Trophoblast cell (in vitro differentiated cells and primary cell): ENCODE measurements at regions not wholly inside any gene's neighbourhood (a gene's known extent, or its start where the extent isn't known, plus 50 kb on each side); places are given as distances from the start of the nearest gene placed in this dataset.

Source experiments
- DNase-seq, 2 donors: peaks; one replicate each; pipeline ENCODE4 v3.0.0-alpha.2; 2016
- H2AFZ ChIP-seq: 2 replicates; pipeline ENCODE4 v1.6.1; 2013; ENCODE audit warnings: low read length, moderate library complexity, mild to moderate bottlenecking; ENCODE audit not compliant: insufficient read depth, poor library complexity
- H2AK5ac ChIP-seq: 2 replicates; pipeline ENCODE4 v1.6.1; 2013; ENCODE audit warnings: mild to moderate bottlenecking, low read length
- H2BK120ac ChIP-seq: 2 replicates; pipeline ENCODE4 v1.6.1; 2013; ENCODE audit warnings: low read length, mild to moderate bottlenecking, moderate library complexity; ENCODE audit not compliant: insufficient read depth, poor library complexity
- H2BK12ac ChIP-seq: 2 replicates; pipeline ENCODE4 v1.6.1; 2013; ENCODE audit warnings: mild to moderate bottlenecking, low read length, moderate library complexity
- H2BK5ac ChIP-seq: 2 replicates; pipeline ENCODE4 v1.6.1; 2013; ENCODE audit warnings: low read length, low read depth, moderate library complexity, mild to moderate bottlenecking; ENCODE audit not compliant: poor library complexity
- H3K14ac ChIP-seq: 2 replicates; pipeline ENCODE4 v1.6.1; 2013; ENCODE audit warnings: mild to moderate bottlenecking, low read length
- H3K18ac ChIP-seq: 2 replicates; pipeline ENCODE4 v1.6.1; 2013; ENCODE audit warnings: mild to moderate bottlenecking, low read length
- H3K23ac ChIP-seq: 2 replicates; pipeline ENCODE4 v1.6.1; 2013; ENCODE audit warnings: low read length
- H3K27ac ChIP-seq: 2 replicates; pipeline ENCODE4 v1.5.1; 2013; ENCODE audit warnings: low read depth, mild to moderate bottlenecking, inconsistent platforms, low read length, moderate library complexity
- H3K27me3 ChIP-seq: 2 replicates; pipeline ENCODE4 v1.6.1; 2013; ENCODE audit warnings: inconsistent platforms, mild to moderate bottlenecking, low read length, moderate library complexity; ENCODE audit not compliant: insufficient read depth
- H3K36me3 ChIP-seq, 2 experiments: 1 replicate in 1 of 2; 2 replicates in 1 of 2; pipeline ENCODE4 v1.6.1; 2013; ENCODE audit warnings: low read length in 2 of 2, mild to moderate bottlenecking in 2 of 2, moderate library complexity in 1 of 2; ENCODE audit not compliant: insufficient read depth in 2 of 2, control insufficient read depth in 1 of 2
- H3K4ac ChIP-seq: 2 replicates; pipeline ENCODE4 v1.6.1; 2013; ENCODE audit warnings: low read depth, mild to moderate bottlenecking, low read length, moderate library complexity
- H3K4me1 ChIP-seq, 2 experiments: 1 replicate in 1 of 2; 2 replicates in 1 of 2; pipeline ENCODE4 v1.6.1; 2013; ENCODE audit warnings: low read length in 2 of 2, mild to moderate bottlenecking in 2 of 2, moderate library complexity in 1 of 2; ENCODE audit not compliant: insufficient read depth in 2 of 2, control insufficient read depth in 1 of 2
- H3K4me2 ChIP-seq: 2 replicates; pipeline ENCODE4 v1.6.1; 2013; ENCODE audit warnings: inconsistent platforms, mild to moderate bottlenecking, low read length, moderate library complexity
- H3K4me3 ChIP-seq: 2 replicates; pipeline ENCODE4 v1.5.1; 2013; ENCODE audit warnings: mild to moderate bottlenecking, low read depth, low read length, inconsistent platforms
- H3K79me1 ChIP-seq: one replicate; pipeline ENCODE4 v1.6.1; 2013; ENCODE audit warnings: low read length
- H3K79me2 ChIP-seq: 2 replicates; pipeline ENCODE4 v1.6.1; 2013; ENCODE audit warnings: low read length, mild to moderate bottlenecking; ENCODE audit not compliant: control insufficient read depth, insufficient read depth, poor library complexity
- H3K9ac ChIP-seq: 2 replicates; pipeline ENCODE4 v1.6.1; 2013; ENCODE audit warnings: mild to moderate bottlenecking, low read length
- H3K9me3 ChIP-seq: 2 replicates; pipeline ENCODE4 v1.6.1; 2013; ENCODE audit warnings: low read depth, mild to moderate bottlenecking, control low read depth, inconsistent platforms, low read length; ENCODE audit not compliant: insufficient read depth
- H4K12ac ChIP-seq: 2 replicates; pipeline ENCODE4 v1.6.1; 2013; ENCODE audit warnings: low read depth, mild to moderate bottlenecking, low read length, moderate library complexity
- H4K8ac ChIP-seq: 2 replicates; pipeline ENCODE4 v1.6.1; 2013; ENCODE audit warnings: low read depth, mild to moderate bottlenecking, low read length, moderate library complexity
- H4K91ac ChIP-seq: one replicate; pipeline ENCODE4 v1.6.1; 2013; ENCODE audit warnings: low read depth, mild to moderate bottlenecking, low read length, moderate library complexity
- WGBS: extraction: QIAGEN DNeasy Blood & Tissue Kit; methylation state at CpG from one replicate; pipeline ENCODE4 v1.1.7; 2013; ENCODE audit warnings: missing lambda C conversion rate; ENCODE audit not compliant: insufficient read length, insufficient coverage; ENCODE audit errors: extremely low coverage; 5-methylcytosine and 5-hydroxymethylcytosine counted together

DNA sequence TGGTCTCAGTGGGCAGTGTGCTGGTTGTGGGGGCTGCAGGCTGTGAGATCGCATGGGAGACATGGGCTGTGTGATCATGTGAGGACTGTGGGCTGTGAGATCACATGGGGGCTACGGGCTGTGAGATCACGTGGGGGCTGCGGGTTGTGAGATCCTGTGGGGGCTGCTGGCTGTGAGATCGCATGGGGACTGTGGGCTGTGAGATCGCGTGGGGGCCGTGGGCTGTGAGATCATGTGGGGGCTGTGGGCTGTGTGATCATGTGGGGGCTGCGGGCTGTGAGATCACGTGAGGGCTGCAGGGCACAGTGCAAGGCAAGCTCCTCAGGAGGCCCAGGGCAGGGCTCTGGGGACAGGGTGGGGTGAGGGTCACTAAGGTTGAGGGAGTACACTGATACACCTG lies 140.5 kb upstream of the CST7 start:
- Histone ChIP-seq H2AFZ (no peak overlapping the region), H3K4me1 (no peaks in the 10 kb centered on the region), H4K8ac (no peak overlapping the region), H3K27me3 (no peaks in the 10 kb centered on the region), H3K23ac (no peak overlapping the region), H4K12ac (no peak overlapping the region), H2BK120ac (no peak overlapping the region), H2AK5ac (no peak overlapping the region), H3K79me1 (no peaks in the 10 kb centered on the region), H2BK5ac (no peak overlapping the region), H3K14ac (no peak overlapping the region), H3K79me2 (no peaks in the 10 kb centered on the region), H3K4me3 (no peak overlapping the region), H3K4ac (no peak overlapping the region), H3K27ac (no peak overlapping the region), H3K4me2 (no peak overlapping the region), H3K18ac (no peak overlapping the region), H4K91ac (no peak overlapping the region), H3K9me3 (peaks cover 3% of the 10 kb centered on the region), H3K9ac (no peak overlapping the region), H2BK12ac (no peak overlapping the region), H3K36me3 (no peaks in the 10 kb centered on the region)
- WGBS: no CpG with 5 or more reads among the region's 10 CpGs
- no peak for DNase-seq

- no CpG with 5 or more reads among the region's 12 CpGs for WGBS
- no peak overlapping the region for H2AFZ ChIP-seq
- H3K36me3 ChIP-seq: no peaks in the 10 kb centered on the region
- no peak overlapping the region for H3K4ac ChIP-seq
- DNase-seq: no peak
- no peak overlapping the region for H3K14ac ChIP-seq
- no peak overlapping the region for H3K18ac ChIP-seq
- no peaks in the 10 kb centered on the region for H3K79me2 ChIP-seq
- H3K9ac ChIP-seq: no peak overlapping the region
- H3K9me3 ChIP-seq: peaks cover 3% of the 10 kb centered on the region
- H2AK5ac ChIP-seq: no peak overlapping the region
- H2BK12ac ChIP-seq: no peak overlapping the region
- H3K4me3 ChIP-seq: no peak overlapping the region
- no peak overlapping the region for H2BK120ac ChIP-seq
- H3K23ac ChIP-seq: no peak overlapping the region
- H3K4me2 ChIP-seq: no peak overlapping the region
- no peaks in the 10 kb centered on the region for H3K4me1 ChIP-seq
- no peaks in the 10 kb centered on the region for H3K27me3 ChIP-seq
- H2BK5ac ChIP-seq: no peak overlapping the region
- H4K8ac ChIP-seq: no peak overlapping the region
- H3K27ac ChIP-seq: no peak overlapping the region
- no peaks in the 10 kb centered on the region for H3K79me1 ChIP-seq
- H4K91ac ChIP-seq: no peak overlapping the region
- no peak overlapping the region for H4K12ac ChIP-seq
These were observed 139.5 kb upstream of the CST7 start for GRCh38 chr20:24809606-24810005.

- no peak overlapping the region for H2BK12ac ChIP-seq
- H4K12ac ChIP-seq: no peak overlapping the region
- DNase-seq: no peak
- no peak overlapping the region for H3K4me3 ChIP-seq
- no peak overlapping the region for H2AFZ ChIP-seq
- H3K23ac ChIP-seq: no peak overlapping the region
- no peaks in the 10 kb centered on the region for H3K27me3 ChIP-seq
- no peak overlapping the region for H3K4ac ChIP-seq
- no peak overlapping the region for H4K91ac ChIP-seq
- no peak overlapping the region for H2BK120ac ChIP-seq
- no peaks in the 10 kb centered on the region for H3K79me1 ChIP-seq
- no peak overlapping the region for H3K14ac ChIP-seq
- no peak overlapping the region for H3K4me2 ChIP-seq
- H3K4me1 ChIP-seq: no peaks in the 10 kb centered on the region
- H4K8ac ChIP-seq: no peak overlapping the region
- H3K79me2 ChIP-seq: no peaks in the 10 kb centered on the region
- H3K27ac ChIP-seq: no peak overlapping the region
- H3K36me3 ChIP-seq: no peaks in the 10 kb centered on the region
- H3K9me3 ChIP-seq: peaks cover 4% of the 10 kb centered on the region
- no peak overlapping the region for H2BK5ac ChIP-seq
- no peak overlapping the region for H3K9ac ChIP-seq
- no CpG with 5 or more reads among the region's 6 CpGs for WGBS
- H2AK5ac ChIP-seq: no peak overlapping the region
- H3K18ac ChIP-seq: no peak overlapping the region
These were observed 138.2 kb upstream of the CST7 start for GRCh38 chr20:24810676-24811407.

DNA sequence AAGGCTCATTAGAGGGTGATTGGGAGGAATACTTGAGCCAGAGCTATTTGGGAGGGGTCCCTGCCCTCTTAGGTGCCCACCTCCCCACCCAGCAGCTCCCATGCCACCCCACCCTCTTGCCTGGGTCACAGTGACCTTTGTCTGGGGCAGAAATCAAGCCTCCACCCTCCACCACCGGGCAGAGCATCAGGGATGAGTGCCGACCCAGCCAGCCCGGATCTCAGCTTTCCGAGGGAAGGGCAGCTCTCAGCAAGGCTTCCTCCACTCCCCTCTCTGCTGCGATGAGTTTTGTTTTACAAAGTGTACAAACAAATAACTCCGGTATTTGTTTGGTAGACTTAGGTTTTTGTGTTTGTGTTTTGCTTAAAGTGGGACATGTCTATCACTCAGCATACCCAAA lies 136.7 kb upstream of the CST7 start:
- WGBS: no CpG with 5 or more reads among the region's 6 CpGs
- H4K8ac ChIP-seq: no peak overlapping the region

More for the DNA sequence above, 136.7 kb upstream of the CST7 start:
- H3K4me1 ChIP-seq: no peaks in the 10 kb centered on the region
- no peaks in the 10 kb centered on the region for H3K27me3 ChIP-seq
- no peak overlapping the region for H3K14ac ChIP-seq
- H2BK120ac ChIP-seq: no peak overlapping the region
- H4K91ac ChIP-seq: no peak overlapping the region
- no peak overlapping the region for H3K4me3 ChIP-seq
- no peak overlapping the region for H2BK5ac ChIP-seq
- H3K18ac ChIP-seq: no peak overlapping the region
- no peak overlapping the region for H2BK12ac ChIP-seq
- H3K36me3 ChIP-seq: no peaks in the 10 kb centered on the region
- no peak overlapping the region for H2AK5ac ChIP-seq
- H3K79me1 ChIP-seq: no peaks in the 10 kb centered on the region
- H3K27ac ChIP-seq: no peak overlapping the region
- no peak overlapping the region for H3K9ac ChIP-seq
- peaks cover 6% of the 10 kb centered on the region for H3K9me3 ChIP-seq
- H4K12ac ChIP-seq: no peak overlapping the region
- H3K4me2 ChIP-seq: no peak overlapping the region
- no peak overlapping the region for H2AFZ ChIP-seq
- no peak for DNase-seq
- no peaks in the 10 kb centered on the region for H3K79me2 ChIP-seq
- no peak overlapping the region for H3K23ac ChIP-seq
- no peak overlapping the region for H3K4ac ChIP-seq
